ENCODE measurements at regions not wholly inside any gene's neighbourhood (a gene's known extent, or its start where the extent isn't known, plus 50 kb on each side); places are given as distances from the start of the nearest gene placed in this dataset.

DNA sequence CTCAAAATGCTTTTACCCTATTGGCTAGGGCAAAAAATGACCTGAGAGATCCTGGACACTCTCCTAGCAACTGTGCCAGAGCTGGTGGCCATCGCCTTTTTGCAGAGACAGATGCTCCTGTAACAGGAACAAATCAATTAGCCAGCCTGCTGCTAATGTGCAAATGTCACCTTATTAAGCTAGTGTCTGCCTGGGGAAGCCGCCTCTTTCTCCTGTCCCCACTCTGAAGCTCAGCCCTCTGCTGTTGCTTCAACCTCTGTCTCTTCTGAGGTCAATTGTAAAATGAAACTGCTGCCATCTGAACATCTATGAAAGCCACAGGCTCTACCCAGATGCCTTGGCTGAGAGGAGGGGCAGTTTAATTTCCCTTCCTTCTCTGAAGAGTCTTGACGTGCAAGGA is 85.5 kb upstream of the CACNA1E start:
- ChIA-PET CTCF (interaction anchor here (0.6 to 4.8 kb wide), 7 partner anchors 9 to 920 kb away, joined by 3 to 21 read pairs (median 6); no protein-coding TSS in a partner anchor), POLR2A (interaction anchor here (1.0 kb wide), 1 partner anchor 67 kb away, joined by 3 read pairs; no protein-coding TSS in a partner anchor)
- no peaks in the 10 kb centered on the region for H3K27me3 Mint-ChIP-seq
- H3K36me3 Mint-ChIP-seq (ENCODE audit: low read depth), result peaks cover 9% of the 10 kb centered on the region
- no peaks in the 10 kb centered on the region for H3K9me3 Mint-ChIP-seq
- peak; percentile 56 for DNase-seq
- H3K4me1 Mint-ChIP-seq, result peaks cover 40% of the 10 kb centered on the region
- H3K27ac Mint-ChIP-seq, result no peak overlapping the region
- peak overlapping the region; percentile 68 for H3K4me3 Mint-ChIP-seq

DNA sequence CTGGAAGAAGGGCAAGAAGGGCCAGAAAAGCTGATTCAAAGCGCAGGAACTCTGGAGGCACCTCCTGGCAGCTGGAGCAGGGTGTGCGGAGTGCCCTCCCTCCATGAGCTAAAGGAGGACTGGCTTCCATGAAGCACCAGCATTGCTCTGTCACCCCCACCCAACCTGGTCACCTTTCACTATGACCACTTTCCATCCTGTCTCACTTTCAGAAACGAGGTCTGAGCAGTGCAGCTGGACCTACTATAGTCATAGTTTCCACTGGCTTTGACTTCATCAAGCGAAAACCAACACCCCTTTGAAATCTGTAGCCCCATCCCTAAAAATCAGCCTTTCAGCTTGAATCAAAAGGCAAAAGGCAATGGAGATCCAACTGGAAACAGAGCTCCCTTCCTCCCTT is 84.8 kb upstream of the CACNA1E start:
- H3K27me3 Mint-ChIP-seq, result no peaks in the 10 kb centered on the region
- no peaks in the 10 kb centered on the region for H3K9me3 Mint-ChIP-seq
- H3K4me3 Mint-ChIP-seq, result no peak overlapping the region
- POLR2A ChIA-PET, result interaction anchor here (1.0 kb wide), 1 partner anchor 67 kb away, joined by 3 read pairs; no protein-coding TSS in a partner anchor
- H3K36me3 Mint-ChIP-seq (ENCODE audit: low read depth), result peaks cover 9% of the 10 kb centered on the region
- peaks cover 40% of the 10 kb centered on the region for H3K4me1 Mint-ChIP-seq
- CTCF ChIA-PET, result interaction anchor here (1.0 to 4.8 kb wide), 8 partner anchors 10 to 217 kb away, joined by 3 to 21 read pairs (median 6); no protein-coding TSS in a partner anchor
- H3K27ac Mint-ChIP-seq, result no peak overlapping the region
- no peak for DNase-seq

DNA sequence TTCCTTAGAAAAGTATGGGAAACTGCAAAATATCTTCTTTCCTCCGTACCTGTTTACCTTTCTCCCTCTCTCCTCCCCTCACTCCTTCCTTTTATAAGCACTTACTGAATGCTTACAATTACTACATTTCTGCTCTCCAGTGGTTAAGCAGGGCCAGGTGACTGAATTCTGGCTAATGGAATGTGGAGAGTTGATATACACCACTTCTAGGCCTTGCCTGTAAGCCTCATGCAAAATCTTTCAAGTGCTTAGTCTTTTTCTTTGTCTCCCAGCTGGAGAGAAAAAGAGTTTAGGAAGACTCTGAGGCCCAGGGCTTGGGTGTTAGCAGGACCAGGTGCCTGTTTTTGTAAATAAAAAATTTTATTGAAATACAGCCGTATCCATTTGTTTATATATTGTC is 77.7 kb upstream of the CACNA1E start:
- no peak overlapping the region for H3K27ac Mint-ChIP-seq
- DNase-seq, result no peak
- CTCF ChIA-PET, result no interaction called here
- H3K4me1 Mint-ChIP-seq, result peaks cover 19% of the 10 kb centered on the region
- H3K4me3 Mint-ChIP-seq, result no peak overlapping the region
- no peaks in the 10 kb centered on the region for H3K36me3 Mint-ChIP-seq (ENCODE audit: low read depth)
- no peaks in the 10 kb centered on the region for H3K9me3 Mint-ChIP-seq
- H3K27me3 Mint-ChIP-seq, result no peaks in the 10 kb centered on the region
- POLR2A ChIA-PET, result no interaction called here

DNA sequence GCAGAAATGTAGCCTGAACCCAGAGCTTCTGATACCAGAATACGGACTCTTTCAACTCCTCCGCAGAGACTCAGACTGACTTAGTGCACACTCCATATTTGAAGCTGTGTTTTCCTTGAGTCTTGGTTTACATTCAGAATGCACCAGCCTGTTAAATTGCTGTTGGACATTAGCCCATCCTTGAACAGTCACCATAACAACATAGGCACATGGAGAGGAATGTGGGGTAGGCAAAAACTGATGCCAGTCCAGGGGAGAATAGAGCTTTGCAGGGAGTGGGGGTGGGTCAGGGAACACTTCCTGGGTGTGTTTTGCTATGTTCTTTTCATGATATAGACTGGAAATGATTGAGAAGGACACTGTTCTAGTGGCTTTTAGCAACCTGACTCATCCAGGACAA is 76.3 kb upstream of the CACNA1E start:
- no peak overlapping the region for H3K27ac Mint-ChIP-seq
- no peak for DNase-seq
- no peaks in the 10 kb centered on the region for H3K9me3 Mint-ChIP-seq
- POLR2A ChIA-PET, result no interaction called here
- peaks cover 7% of the 10 kb centered on the region for H3K4me1 Mint-ChIP-seq
- H3K4me3 Mint-ChIP-seq, result no peak overlapping the region
- CTCF ChIA-PET, result interaction anchor here (0.6 to 4.2 kb wide), 3 partner anchors 9 to 71 kb away, joined by 3 to 20 read pairs (median 3); no protein-coding TSS in a partner anchor
- H3K27me3 Mint-ChIP-seq, result no peaks in the 10 kb centered on the region
- H3K36me3 Mint-ChIP-seq (ENCODE audit: low read depth), result no peaks in the 10 kb centered on the region

DNA sequence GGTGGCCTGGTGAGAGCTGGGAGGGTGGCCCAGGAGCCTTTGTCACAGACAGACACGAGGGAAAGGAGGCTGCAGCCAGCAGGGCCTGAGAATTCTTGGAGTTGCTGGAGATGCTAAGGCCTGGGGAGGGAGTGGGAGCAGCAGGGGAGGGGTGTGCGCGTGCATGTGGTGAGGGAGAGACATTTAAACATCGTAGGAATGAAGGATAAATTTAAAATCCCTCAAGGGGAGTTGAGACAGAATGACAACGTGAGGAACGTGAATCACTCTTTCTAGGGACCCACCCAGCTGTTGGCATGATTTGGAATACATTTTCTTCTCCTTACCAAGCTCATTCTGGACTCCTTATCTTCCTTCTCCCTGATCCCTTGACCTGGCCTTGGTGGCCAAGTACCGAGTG is 73.3 kb upstream of the CACNA1E start:
- no peak overlapping the region for H3K27ac Mint-ChIP-seq
- H3K9me3 Mint-ChIP-seq, result no peaks in the 10 kb centered on the region
- ChIA-PET CTCF (interaction anchor here (0.6 to 4.2 kb wide), 3 partner anchors 12 to 393 kb away, joined by 3 to 20 read pairs (median 6); no protein-coding TSS in a partner anchor), POLR2A (no interaction called here)
- H3K36me3 Mint-ChIP-seq (ENCODE audit: low read depth), result no peaks in the 10 kb centered on the region
- no peak for DNase-seq
- H3K4me3 Mint-ChIP-seq, result no peak overlapping the region
- peaks cover 6% of the 10 kb centered on the region for H3K4me1 Mint-ChIP-seq
- no peaks in the 10 kb centered on the region for H3K27me3 Mint-ChIP-seq

DNA sequence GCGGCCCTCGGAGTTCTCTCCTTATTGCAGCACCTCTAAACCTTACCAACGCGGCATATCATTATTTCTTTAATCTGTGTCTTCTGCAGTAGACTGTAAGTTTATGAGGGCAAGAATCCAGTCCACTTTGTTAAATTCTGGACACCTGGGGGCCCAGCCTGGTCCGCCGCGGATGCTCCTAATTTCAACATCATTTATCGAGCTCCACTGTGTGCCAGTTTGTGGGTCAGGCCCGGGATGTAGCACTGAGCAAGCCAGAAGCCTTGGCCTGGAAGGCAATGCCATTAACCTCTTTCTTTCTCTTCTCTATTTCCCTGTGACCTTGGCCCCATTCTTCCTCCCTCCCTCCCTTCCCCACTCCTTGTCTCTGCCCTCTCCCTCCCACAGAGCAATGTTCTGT is 70.6 kb upstream of the CACNA1E start:
- H3K36me3 Mint-ChIP-seq (ENCODE audit: low read depth), result no peaks in the 10 kb centered on the region
- no peaks in the 10 kb centered on the region for H3K4me1 Mint-ChIP-seq
- ChIA-PET POLR2A (no interaction called here), CTCF (interaction anchor here (1.5 kb wide), 1 partner anchor 18 kb away, joined by 4 read pairs; no protein-coding TSS in a partner anchor)
- no peaks in the 10 kb centered on the region for H3K27me3 Mint-ChIP-seq
- no peak for DNase-seq
- no peak overlapping the region for H3K27ac Mint-ChIP-seq
- no peaks in the 10 kb centered on the region for H3K9me3 Mint-ChIP-seq
- no peak overlapping the region for H3K4me3 Mint-ChIP-seq

DNA sequence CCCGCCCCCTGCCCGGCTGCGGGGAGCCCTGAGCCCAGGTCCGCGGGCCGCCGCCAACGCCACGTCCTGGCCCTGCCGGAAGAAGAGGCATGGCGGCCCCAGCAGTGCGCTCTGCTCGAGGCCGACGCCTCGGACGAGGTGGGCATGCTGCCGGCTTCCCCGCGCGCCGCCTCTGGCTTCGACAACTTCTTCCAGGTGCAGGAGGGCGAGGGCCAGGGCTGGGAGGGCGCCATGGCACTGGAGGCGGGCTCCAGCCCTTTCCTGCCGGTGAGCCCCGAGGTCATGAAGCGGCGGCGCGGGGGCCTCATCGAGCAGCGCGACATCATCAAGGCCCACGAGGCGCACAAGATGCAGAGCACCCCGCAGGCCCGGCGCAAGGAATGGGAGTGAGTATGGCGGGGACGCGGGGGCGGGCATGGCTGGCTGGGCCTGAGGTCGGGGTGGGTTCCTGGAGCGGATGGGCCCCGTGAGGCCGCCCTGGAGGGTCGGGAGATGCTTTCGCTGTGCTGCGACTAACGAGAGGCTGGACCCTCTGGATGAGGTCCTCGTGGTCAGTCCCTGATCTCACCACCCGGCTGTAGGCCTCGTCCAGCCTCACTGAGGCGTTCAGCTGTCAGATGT is 70.0 kb upstream of the CACNA1E start:
- no peak overlapping the region for H3K4me3 Mint-ChIP-seq
- H3K27me3 Mint-ChIP-seq, result no peaks in the 10 kb centered on the region
- H3K9me3 Mint-ChIP-seq, result no peaks in the 10 kb centered on the region
- no peaks in the 10 kb centered on the region for H3K4me1 Mint-ChIP-seq
- DNase-seq, result no peak
- no peak overlapping the region for H3K27ac Mint-ChIP-seq
- ChIA-PET CTCF (interaction anchor here (1.5 kb wide), 1 partner anchor 19 kb away, joined by 4 read pairs; no protein-coding TSS in a partner anchor), POLR2A (no interaction called here)
- H3K36me3 Mint-ChIP-seq (ENCODE audit: low read depth), result no peaks in the 10 kb centered on the region

DNA sequence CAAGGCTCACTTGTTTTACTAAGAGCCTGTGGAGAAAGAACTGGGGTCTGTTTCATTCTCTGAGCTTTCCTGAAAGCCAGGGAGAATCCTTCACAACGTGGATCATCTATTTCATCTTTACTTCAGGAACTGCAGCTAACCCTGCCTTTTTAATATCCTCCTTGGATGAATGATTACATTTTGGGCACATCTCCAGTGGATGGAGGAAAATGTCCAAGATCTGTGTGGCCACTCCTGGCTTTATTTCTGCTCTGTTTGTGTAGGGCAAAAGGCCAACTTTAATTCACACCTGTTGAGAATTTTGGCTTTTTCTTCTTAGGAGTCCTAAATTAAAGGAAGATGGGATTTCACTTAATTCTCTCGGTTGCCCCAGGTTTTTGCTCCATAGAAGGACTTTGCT is 69.5 kb upstream of the CACNA1E start:
- Mint-ChIP-seq H3K4me1 (no peaks in the 10 kb centered on the region), H3K27ac (no peak overlapping the region), H3K27me3 (no peaks in the 10 kb centered on the region), H3K9me3 (no peaks in the 10 kb centered on the region), H3K4me3 (no peak overlapping the region), H3K36me3 (ENCODE audit: low read depth) (no peaks in the 10 kb centered on the region)
- no peak for DNase-seq
- ChIA-PET CTCF (interaction anchor here (1.5 kb wide), 1 partner anchor 19 kb away, joined by 4 read pairs; no protein-coding TSS in a partner anchor), POLR2A (no interaction called here)

DNA sequence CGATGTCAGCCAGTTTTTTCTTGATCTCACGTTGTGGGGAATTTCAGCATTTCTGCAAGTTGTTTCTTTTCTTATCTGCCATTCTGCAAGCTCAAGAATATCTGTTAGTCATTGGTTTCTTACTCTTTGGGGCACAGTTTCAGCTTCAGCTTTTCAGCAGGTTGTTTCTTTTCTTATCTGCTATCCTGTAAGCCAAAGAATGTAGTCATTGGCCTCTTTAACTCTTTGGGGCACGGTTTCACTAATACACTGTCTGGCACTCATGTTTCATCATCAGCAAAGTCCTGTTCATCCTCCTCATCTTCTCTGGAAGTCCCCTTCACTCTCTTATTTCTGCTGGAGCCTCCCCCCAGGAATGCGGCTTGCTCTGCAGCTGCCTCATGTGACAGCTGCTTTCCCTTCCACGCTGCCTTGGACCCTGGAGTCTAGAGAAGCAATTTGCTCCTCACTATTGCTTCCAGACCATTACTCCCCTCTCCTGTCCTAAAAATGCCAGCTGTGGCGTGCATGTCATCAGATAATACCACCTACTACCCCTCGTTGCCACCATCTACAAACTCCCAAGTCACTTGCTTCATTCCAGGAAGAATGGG is 67.0 kb upstream of the CACNA1E start:
- no peaks in the 10 kb centered on the region for H3K4me1 Mint-ChIP-seq
- H3K27me3 Mint-ChIP-seq, result no peaks in the 10 kb centered on the region
- POLR2A ChIA-PET, result no interaction called here
- no peak for DNase-seq
- H3K27ac Mint-ChIP-seq, result no peak overlapping the region
- no peaks in the 10 kb centered on the region for H3K36me3 Mint-ChIP-seq (ENCODE audit: low read depth)
- CTCF ChIA-PET, result interaction anchor here (0.8 to 0.9 kb wide), 3 partner anchors 10 to 247 kb away, joined by 3 read pairs; no protein-coding TSS in a partner anchor
- no peak overlapping the region for H3K4me3 Mint-ChIP-seq
- H3K9me3 Mint-ChIP-seq, result no peaks in the 10 kb centered on the region

DNA sequence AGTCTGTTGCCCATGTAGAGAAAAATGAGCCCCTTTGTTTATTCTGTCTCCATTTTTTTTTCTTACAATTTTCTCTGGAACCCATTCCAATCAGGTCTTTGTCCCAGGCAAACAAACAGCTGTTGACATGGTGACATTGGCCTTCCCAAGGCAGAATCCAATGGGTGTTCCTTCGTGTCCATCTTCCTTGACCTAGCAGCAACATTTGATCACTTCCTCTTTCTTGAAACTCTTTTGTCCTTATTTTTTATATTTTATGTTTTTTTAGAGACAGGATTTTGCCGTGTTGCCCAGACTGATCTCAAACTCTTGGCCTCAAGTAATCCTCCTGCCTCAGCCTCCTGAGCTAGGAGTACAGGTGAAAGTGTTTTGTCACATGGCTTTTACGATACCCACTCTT is 65.4 kb upstream of the CACNA1E start:
- no peaks in the 10 kb centered on the region for H3K36me3 Mint-ChIP-seq (ENCODE audit: low read depth)

DNA sequence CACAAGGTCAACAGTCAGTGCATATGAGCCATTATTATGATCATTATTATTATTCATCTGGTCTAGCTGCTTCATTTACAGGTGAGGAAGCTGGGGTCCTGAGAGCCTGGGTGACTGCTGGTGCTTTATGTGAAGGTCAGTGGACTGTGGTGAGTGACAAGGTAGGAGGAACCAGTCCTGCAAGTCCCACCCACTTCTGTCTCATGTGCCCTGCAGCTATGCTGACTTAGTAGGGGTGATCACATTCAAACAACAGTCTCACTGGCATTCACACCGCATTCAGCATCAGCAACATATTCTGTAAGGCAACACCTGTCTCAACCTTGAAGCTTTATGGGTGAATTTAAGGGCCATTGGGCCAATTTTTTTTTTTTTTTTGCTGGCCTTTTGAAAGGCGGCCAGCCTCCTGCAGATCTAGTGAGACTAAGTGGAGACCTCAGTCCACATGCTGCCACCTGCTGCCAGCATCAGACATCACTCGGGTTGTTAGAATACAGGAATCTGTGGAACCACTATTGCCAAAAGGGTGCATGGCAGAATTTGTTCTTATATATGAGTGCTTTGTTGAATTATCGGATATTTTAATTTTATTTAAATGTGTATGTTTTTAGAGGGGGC is 59.9 kb upstream of the CACNA1E start:
- peak; percentile 67 for DNase-seq
- H3K27me3 Mint-ChIP-seq, result peaks cover 21% of the 10 kb centered on the region
- no peak overlapping the region for H3K27ac Mint-ChIP-seq
- H3K4me3 Mint-ChIP-seq, result no peak overlapping the region
- POLR2A ChIA-PET, result interaction anchor here (0.6 kb wide), 1 partner anchor 236 kb away, joined by 3 read pairs; no protein-coding TSS in a partner anchor
- CTCF ChIA-PET, result interaction anchor here (0.6 to 2.7 kb wide), 7 partner anchors 25 to 390 kb away, joined by 3 to 17 read pairs (median 4); partner anchors contain the start of gene MR1
- H3K4me1 Mint-ChIP-seq, result peaks cover 13% of the 10 kb centered on the region
- H3K36me3 Mint-ChIP-seq (ENCODE audit: low read depth), result no peaks in the 10 kb centered on the region
- H3K9me3 Mint-ChIP-seq, result no peaks in the 10 kb centered on the region

More for the DNA sequence above, 65.4 kb upstream of the CACNA1E start:
- DNase-seq, result no peak
- ChIA-PET POLR2A (no interaction called here), CTCF (no interaction called here)
- no peak overlapping the region for H3K27ac Mint-ChIP-seq
- no peaks in the 10 kb centered on the region for H3K4me1 Mint-ChIP-seq
- H3K9me3 Mint-ChIP-seq, result no peaks in the 10 kb centered on the region
- no peaks in the 10 kb centered on the region for H3K27me3 Mint-ChIP-seq
- no peak overlapping the region for H3K4me3 Mint-ChIP-seq

DNA sequence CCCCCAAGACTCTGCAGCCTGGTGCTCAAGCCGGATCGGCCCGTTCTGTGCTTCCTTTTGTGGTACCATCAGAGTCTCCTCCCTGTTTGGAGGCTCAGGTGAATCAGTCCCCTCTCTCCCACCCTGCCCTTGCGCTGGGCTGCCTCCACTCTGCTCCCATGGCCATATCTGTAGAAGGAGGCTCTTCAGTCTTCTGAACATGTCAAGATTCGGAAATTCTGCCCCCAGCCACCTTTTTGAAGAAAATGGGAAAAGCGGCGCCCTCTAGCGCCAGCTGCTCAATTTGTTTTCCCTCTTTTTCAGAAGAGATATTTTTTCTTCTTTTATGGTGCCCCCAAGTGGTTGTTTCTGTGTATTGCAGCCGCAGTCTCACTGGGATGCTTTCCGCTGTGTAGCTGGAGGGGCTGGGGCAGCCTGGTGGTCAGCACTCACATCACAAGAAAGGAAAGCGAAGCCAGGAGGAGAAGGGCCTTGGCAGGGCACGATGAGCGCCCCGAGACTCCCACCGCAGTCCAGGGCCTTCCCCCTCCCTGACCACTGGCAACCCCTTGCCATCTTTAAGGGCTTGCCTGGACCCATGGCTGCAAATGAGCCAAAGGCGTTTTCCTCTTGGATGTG is 58.4 kb upstream of the CACNA1E start:
- no peaks in the 10 kb centered on the region for H3K9me3 Mint-ChIP-seq
- H3K4me1 Mint-ChIP-seq, result peaks cover 13% of the 10 kb centered on the region
- DNase-seq, result peak; percentile 85
- H3K36me3 Mint-ChIP-seq (ENCODE audit: low read depth), result no peaks in the 10 kb centered on the region
- CTCF ChIA-PET, result interaction anchor here (0.5 to 2.0 kb wide), 17 partner anchors 8 to 244 kb away, joined by 3 to 9 read pairs (median 3); no protein-coding TSS in a partner anchor
- H3K27me3 Mint-ChIP-seq, result peaks cover 21% of the 10 kb centered on the region
- POLR2A ChIA-PET, result no interaction called here
- H3K4me3 Mint-ChIP-seq, result peak overlapping the region; percentile 23
- peak overlapping the region; percentile 83 for H3K27ac Mint-ChIP-seq
